Upper lobe of right lung (tissue), 1 donor: ENCODE measurements at regions not wholly inside any gene's neighbourhood (a gene's known extent, or its start where the extent isn't known, plus 50 kb on each side); places are given as distances from the start of the nearest gene placed in this dataset.

Experiments used
- ATAC-seq: fragments of 200-7000 bp; cut with Tn5 transposase; one replicate; pipeline ENCODE4 v1.9.1; 2020; ENCODE audit warnings: mild to moderate bottlenecking, moderate library complexity
- DNase-seq: peaks from one replicate; pipeline ENCODE4 v3.0.0-alpha.2; 2020
- H3K27ac ChIP-seq: fragments of 200-600 bp; one replicate; pipeline ENCODE4 v1.8.0; 2022
- H3K27me3 ChIP-seq: fragments of 200-600 bp; one replicate; pipeline ENCODE4 v1.8.0; 2022; ENCODE audit warnings: mild to moderate bottlenecking
- H3K36me3 ChIP-seq: fragments of 200-600 bp; one replicate; pipeline ENCODE4 v1.8.0; 2022
- H3K4me1 ChIP-seq: fragments of 200-600 bp; one replicate; pipeline ENCODE4 v1.8.0; 2022
- H3K4me3 ChIP-seq: fragments of 200-600 bp; one replicate; pipeline ENCODE4 v1.8.0; 2022; ENCODE audit warnings: mild to moderate bottlenecking
- H3K9me3 ChIP-seq: fragments of 200-600 bp; one replicate; pipeline ENCODE4 v1.8.0; 2022
- intact Hi-C: fragments of 100-400 bp; cut with DNase I; formaldehyde crosslinking; loops from one replicate; pipeline ENCODE4 v1.11.0; 2022
- TF ChIP-seq, protein P1 (sequence below): fragments of 200-600 bp; IDR thresholded peaks from one replicate; pipeline ENCODE4 v1.8.0; 2022; ENCODE audit warnings: antibody characterized with exemption
- donor health status: DM: no; HTN: yes; CAD: no; lungs with severe emphysema.

GRCh38 chr1:112040891-112041740 lies 51.6 kb upstream of the KCND3 start:
- H3K4me1 ChIP-seq, result no peaks in the 10 kb centered on the region
- H3K27me3 ChIP-seq, result no peaks in the 10 kb centered on the region
- no peaks in the 10 kb centered on the region for H3K36me3 ChIP-seq
- no peak for DNase-seq
- intact Hi-C loops, result no loop called here
- no peaks in the 10 kb centered on the region for H3K9me3 ChIP-seq
- H3K4me3 ChIP-seq, result no peak overlapping the region
- TF ChIP-seq, protein P1, sequence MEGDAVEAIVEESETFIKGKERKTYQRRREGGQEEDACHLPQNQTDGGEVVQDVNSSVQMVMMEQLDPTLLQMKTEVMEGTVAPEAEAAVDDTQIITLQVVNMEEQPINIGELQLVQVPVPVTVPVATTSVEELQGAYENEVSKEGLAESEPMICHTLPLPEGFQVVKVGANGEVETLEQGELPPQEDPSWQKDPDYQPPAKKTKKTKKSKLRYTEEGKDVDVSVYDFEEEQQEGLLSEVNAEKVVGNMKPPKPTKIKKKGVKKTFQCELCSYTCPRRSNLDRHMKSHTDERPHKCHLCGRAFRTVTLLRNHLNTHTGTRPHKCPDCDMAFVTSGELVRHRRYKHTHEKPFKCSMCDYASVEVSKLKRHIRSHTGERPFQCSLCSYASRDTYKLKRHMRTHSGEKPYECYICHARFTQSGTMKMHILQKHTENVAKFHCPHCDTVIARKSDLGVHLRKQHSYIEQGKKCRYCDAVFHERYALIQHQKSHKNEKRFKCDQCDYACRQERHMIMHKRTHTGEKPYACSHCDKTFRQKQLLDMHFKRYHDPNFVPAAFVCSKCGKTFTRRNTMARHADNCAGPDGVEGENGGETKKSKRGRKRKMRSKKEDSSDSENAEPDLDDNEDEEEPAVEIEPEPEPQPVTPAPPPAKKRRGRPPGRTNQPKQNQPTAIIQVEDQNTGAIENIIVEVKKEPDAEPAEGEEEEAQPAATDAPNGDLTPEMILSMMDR, result no peak
- H3K27ac ChIP-seq, result no peak overlapping the region
- no peak for ATAC-seq

GRCh38 chr1:112043901-112044300 lies 54.4 kb upstream of the KCND3 start:
- Histone ChIP-seq H3K4me3 (no peak overlapping the region), H3K27ac (no peak overlapping the region), H3K9me3 (no peaks in the 10 kb centered on the region), H3K36me3 (no peaks in the 10 kb centered on the region), H3K4me1 (no peaks in the 10 kb centered on the region), H3K27me3 (no peaks in the 10 kb centered on the region)
- intact Hi-C loops, result no loop called here
- ATAC-seq (no peak), DNase-seq (no peak)
- TF ChIP-seq, protein P1, result no peak

DNA sequence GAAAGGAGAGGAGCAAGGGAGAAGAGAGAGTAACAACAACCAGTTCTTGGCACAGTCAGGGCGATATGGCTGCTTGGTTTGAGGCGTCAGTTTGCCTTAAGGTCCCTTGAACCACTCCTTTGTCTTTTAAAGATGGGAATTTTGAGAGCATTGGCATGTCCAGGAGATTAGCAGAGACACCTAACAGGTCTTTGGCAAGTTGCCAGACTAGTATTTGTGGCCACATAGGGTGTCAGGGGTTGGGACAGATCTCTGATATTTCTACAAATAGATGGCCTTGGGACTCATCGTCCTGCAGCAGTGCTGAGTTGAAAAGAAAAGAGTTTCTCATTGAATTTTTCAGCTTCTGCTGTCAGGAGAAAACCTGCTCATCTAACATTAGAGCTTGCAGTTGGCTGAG lies 55.3 kb upstream of the KCND3 start:
- no peak overlapping the region for H3K27ac ChIP-seq
- no peaks in the 10 kb centered on the region for H3K36me3 ChIP-seq
- no peak for DNase-seq
- intact Hi-C loops, result no loop called here
- no peak overlapping the region for H3K4me3 ChIP-seq
- H3K27me3 ChIP-seq, result no peaks in the 10 kb centered on the region
- no peak for ATAC-seq
- TF ChIP-seq, protein P1, result no peak
- H3K4me1 ChIP-seq, result no peaks in the 10 kb centered on the region
- H3K9me3 ChIP-seq, result no peaks in the 10 kb centered on the region

- no peaks in the 10 kb centered on the region for H3K9me3 ChIP-seq
- peaks cover 10% of the 10 kb centered on the region for H3K27me3 ChIP-seq
- intact Hi-C loops, result no loop called here
- H3K36me3 ChIP-seq, result no peaks in the 10 kb centered on the region
- DNase-seq (no peak), ATAC-seq (no peak)
- TF ChIP-seq, protein P1, result no peak
- H3K4me3 ChIP-seq, result no peak overlapping the region
- no peaks in the 10 kb centered on the region for H3K4me1 ChIP-seq
- H3K27ac ChIP-seq, result no peak overlapping the region
Measured at GRCh38 chr1:112046630-112047029, 57.2 kb upstream of the KCND3 start.

DNA sequence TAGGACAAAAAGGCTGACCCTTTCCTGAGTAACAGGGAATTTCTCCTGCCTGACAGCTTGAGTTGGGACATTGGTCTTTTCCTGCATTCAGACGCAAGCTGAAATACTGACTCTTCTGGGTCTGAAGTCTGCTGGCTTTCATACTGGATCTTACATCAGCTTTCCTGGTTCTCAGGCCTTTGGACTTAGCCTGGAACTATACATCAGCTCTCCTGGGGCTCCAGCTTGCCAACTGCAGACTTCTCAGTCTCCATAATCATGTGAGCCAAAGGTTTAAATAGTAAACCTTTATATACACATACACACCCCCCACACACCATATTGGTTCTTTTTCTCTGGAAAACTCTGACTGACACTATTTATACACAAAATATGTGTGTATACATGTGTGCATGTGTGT lies 59.0 kb upstream of the KCND3 start:
- Histone ChIP-seq H3K27me3 (peaks cover 10% of the 10 kb centered on the region), H3K4me3 (no peak overlapping the region), H3K9me3 (no peaks in the 10 kb centered on the region), H3K36me3 (no peaks in the 10 kb centered on the region), H3K27ac (no peak overlapping the region), H3K4me1 (no peaks in the 10 kb centered on the region)
- no peak for DNase-seq
- intact Hi-C loops, result no loop called here
- TF ChIP-seq, protein P1, result no peak
- ATAC-seq, result no peak
